HCT116 (cell line): ENCODE measurements at regions not wholly inside any gene's neighbourhood (a gene's known extent, or its start where the extent isn't known, plus 50 kb on each side); places are given as distances from the start of the nearest gene placed in this dataset.
A peak's percentile ranks its signal among the peaks of the same experiment; 100 is the strongest.
"Not testable (repeated sequence)": the region's sequence is repeated elsewhere in the genome, so short reads cannot be mapped to it uniquely, and the experiment has no call there.

Source experiments
- ATAC-seq: fragments of 200-7000 bp; cut with Tn5 transposase; 2 replicates; pipeline ENCODE4 v1.9.1; 2020; ENCODE audit warnings: mild to moderate bottlenecking, moderate library complexity
- BruUV-seq: library from RNA; stranded (reverse); fragments of 400-500 nt; replicated peaks from 2 replicates; lab custom pipeline; 2021; lab: Mats Ljungman, UMichigan
- CTCF ChIA-PET: fragments of 300-600 bp; sonication (Branson Sonifier 250); formaldehyde crosslinking; loops from one replicate; lab custom pipeline; 2021; ENCODE audit warnings: antibody characterized with exemption; lab: Charles Lee
- POLR2A ChIA-PET: fragments of 300-600, 350-600 bp; sonication (Branson Sonifier 250); formaldehyde crosslinking; loops from one replicate; lab custom pipeline; 2021; ENCODE audit warnings: antibody characterized with exemption; lab: Charles Lee
- RAD21 ChIA-PET, 2 experiments: fragments of 300-600 bp; sonication (Branson Sonifier 250); formaldehyde crosslinking; loops; one replicate each; lab custom pipeline; 2023; ENCODE audit warnings: low total read pairs in 2 of 2; ENCODE audit not compliant: uncharacterized antibody in 2 of 2, unreplicated experiment in 2 of 2, low non-redundant PET in 1 of 2; lab: Charles Lee
- DNase-seq: peaks from one replicate; pipeline ENCODE4 v3.0.0-alpha.2; 2010; ENCODE audit warnings: low read depth, low spot score
- H2AFZ ChIP-seq: fragments of 200-600 bp; shearing (Covaris generic), sonication (generic); 2 replicates; pipeline ENCODE4 v1.6.1; 2017; ENCODE audit warnings: low read depth, mixed run types, mixed read lengths, antibody characterized with exemption, low read length; ENCODE audit not compliant: poor library complexity, severe bottlenecking
- H3K27ac ChIP-seq: 2 replicates; pipeline ENCODE4 v1.5.1; 2012; ENCODE audit warnings: low read depth, low read length
- H3K27me3 ChIP-seq: fragments of 200-600 bp; sonication (generic); 2 replicates; pipeline ENCODE4 v1.6.1; 2016; ENCODE audit warnings: mixed run types, low read length, mixed read lengths; ENCODE audit not compliant: insufficient read depth
- H3K36me3 ChIP-seq, 2 experiments: fragments of 200-500 bp in 1 of 2; fragments of 200-600 bp in 1 of 2; sonication (Bioruptor generic) in 1 of 2; sonication (generic) in 1 of 2; 2 replicates each; pipeline versions ENCODE4 v1.5.1 to v1.6.1; 2014 to 2016; ENCODE audit warnings: low read length in 2 of 2, inconsistent platforms in 1 of 2, mixed read lengths in 1 of 2, mixed run types in 1 of 2; ENCODE audit not compliant: insufficient read depth in 2 of 2, control insufficient read depth in 1 of 2
- H3K4me1 ChIP-seq, 2 experiments: fragments of 200-600 bp in 1 of 2; sonication (generic) in 1 of 2; 2 replicates each; pipeline versions ENCODE4 v1.5.1 to v1.6.1; 2012 to 2017; ENCODE audit warnings: low read length in 2 of 2, inconsistent platforms in 1 of 2, mild to moderate bottlenecking in 1 of 2, mixed read lengths in 1 of 2, mixed run types in 1 of 2, moderate library complexity in 1 of 2; ENCODE audit not compliant: insufficient read depth in 2 of 2, control insufficient read depth in 1 of 2
- H3K4me2 ChIP-seq: fragments of 200-600 bp; sonication (generic); 2 replicates; pipeline ENCODE4 v1.6.1; 2017; ENCODE audit warnings: mixed run types, low read length, mixed read lengths
- H3K4me3 ChIP-seq, 2 experiments: fragments of 200-600 bp in 1 of 2; sonication (generic) in 1 of 2; replicated peaks in 1 of 2; 2 replicates each; pipeline ENCODE4 v1.5.1; 2011 to 2016; ENCODE audit warnings: low read length in 2 of 2, control low read depth in 1 of 2, low read depth in 1 of 2, mild to moderate bottlenecking in 1 of 2, mixed read lengths in 1 of 2, mixed run types in 1 of 2
- H3K79me2 ChIP-seq: fragments of 200-600 bp; sonication (generic); 2 replicates; pipeline ENCODE4 v1.6.1; 2017; ENCODE audit warnings: mild to moderate bottlenecking, mixed run types, low read length, moderate library complexity, mixed read lengths; ENCODE audit not compliant: insufficient read depth
- H3K9ac ChIP-seq: fragments of 200-600 bp; sonication (generic); 2 replicates; pipeline ENCODE4 v1.6.1; 2016; ENCODE audit warnings: low read length, mixed read lengths
- H3K9me2 ChIP-seq: fragments of 200-600 bp; sonication (generic), shearing (Covaris generic); 2 replicates; pipeline ENCODE4 v1.6.1; 2017; ENCODE audit warnings: mixed run types, mild to moderate bottlenecking, moderate library complexity; ENCODE audit not compliant: insufficient read depth
- H3K9me3 ChIP-seq, 2 experiments: fragments of 200-500 bp in 1 of 2; fragments of 200-600 bp in 1 of 2; sonication (Bioruptor generic) in 1 of 2; sonication (generic) in 1 of 2; 2 replicates each; pipeline ENCODE4 v1.6.1; 2014 to 2017; ENCODE audit warnings: low read length in 2 of 2, mixed read lengths in 2 of 2, inconsistent platforms in 1 of 2, low read depth in 1 of 2, mild to moderate bottlenecking in 1 of 2, mixed run types in 1 of 2, moderate library complexity in 1 of 2; ENCODE audit not compliant: control insufficient read depth in 1 of 2, insufficient read depth in 1 of 2
- H4K20me1 ChIP-seq: fragments of 200-600 bp; sonication (generic), shearing (Covaris generic); 2 replicates; pipeline ENCODE4 v1.6.1; 2017; ENCODE audit warnings: mixed run types, mild to moderate bottlenecking, moderate library complexity; ENCODE audit not compliant: insufficient read depth
- intact Hi-C: fragments of 100-400 bp; cut with micrococcal nuclease; formaldehyde crosslinking; loops from 2 replicates; pipeline ENCODE4 v1.10.0; 2022

GRCh38 chr9:94437128-94437527 is 108.7 kb upstream of the NUTM2F start:
- H3K4me1 ChIP-seq, H3K4me3 ChIP-seq, H4K20me1 ChIP-seq, RAD21 ChIA-PET, H3K79me2 ChIP-seq, DNase-seq, H3K9me3 ChIP-seq, H2AFZ ChIP-seq, ATAC-seq, POLR2A ChIA-PET, H3K9ac ChIP-seq, H3K9me2 ChIP-seq, H3K4me2 ChIP-seq, H3K27ac ChIP-seq, BruUV-seq, CTCF ChIA-PET, H3K36me3 ChIP-seq, H3K27me3 ChIP-seq, intact Hi-C loops: not testable (repeated sequence)

GRCh38 chr9:94438336-94438735 is 109.9 kb upstream of the NUTM2F start:
- H3K9ac ChIP-seq, POLR2A ChIA-PET, H3K4me1 ChIP-seq, H3K4me3 ChIP-seq, BruUV-seq, H3K36me3 ChIP-seq, H3K27ac ChIP-seq, CTCF ChIA-PET, H2AFZ ChIP-seq, H3K9me2 ChIP-seq, H3K27me3 ChIP-seq, RAD21 ChIA-PET, H3K4me2 ChIP-seq, H3K9me3 ChIP-seq, intact Hi-C loops, ATAC-seq, H3K79me2 ChIP-seq, DNase-seq, H4K20me1 ChIP-seq: not testable (repeated sequence)

GRCh38 chr9:94441146-94441545 is 112.7 kb upstream of the NUTM2F start:
- RAD21 ChIA-PET = interaction anchor here in 1 of 2 experiments (0.7 kb wide), 1 partner anchor 173 kb away, joined by 3 read pairs; no protein-coding TSS in a partner anchor
- H3K9me2 ChIP-seq, H3K36me3 ChIP-seq, H3K4me3 ChIP-seq, DNase-seq, CTCF ChIA-PET, H4K20me1 ChIP-seq, H3K27me3 ChIP-seq, H3K9ac ChIP-seq, H3K4me2 ChIP-seq, POLR2A ChIA-PET, H2AFZ ChIP-seq, H3K4me1 ChIP-seq, ATAC-seq, H3K27ac ChIP-seq, intact Hi-C loops, H3K9me3 ChIP-seq: not testable (repeated sequence)
- TSS peak; percentile 3 for BruUV-seq
- H3K79me2 ChIP-seq = peaks cover 19% of the 10 kb centered on the region
